HEK293 (cell line): ENCODE measurements at regions not wholly inside any gene's neighbourhood (a gene's known extent, or its start where the extent isn't known, plus 50 kb on each side); places are given as distances from the start of the nearest gene placed in this dataset.

ENCODE experiments used
- CTCF ChIP-seq: fragments of 450-650 bp; formaldehyde crosslinking; IDR thresholded peaks from 2 replicates; pipeline ENCODE4 v1.5.1; 2016; ENCODE audit warnings: missing biosample characterization, missing genetic modification characterization
- FEZF1 ChIP-seq: fragments of 450-650 bp; formaldehyde crosslinking; IDR thresholded peaks from 2 replicates; pipeline ENCODE4 v1.5.1; 2016; ENCODE audit warnings: missing biosample characterization, missing genetic modification characterization
- KLF10 ChIP-seq: fragments of 450-650 bp; IDR thresholded peaks from 2 replicates; pipeline ENCODE4 v1.5.1; 2018; ENCODE audit warnings: missing biosample characterization, mild to moderate bottlenecking, missing genetic modification characterization
- PATZ1 ChIP-seq: fragments of 450-650 bp; formaldehyde crosslinking; IDR thresholded peaks from 2 replicates; pipeline ENCODE4 v1.5.1; 2016; ENCODE audit warnings: missing biosample characterization, missing genetic modification characterization
- TRIM28 ChIP-seq: IDR thresholded peaks from 2 replicates; pipeline ENCODE4 v1.6.1; 2011; ENCODE audit warnings: low read length, control low read depth, borderline replicate concordance
- ZNF174 ChIP-seq: fragments of 450-650 bp; formaldehyde crosslinking; IDR thresholded peaks from 2 replicates; pipeline ENCODE4 v1.5.0; 2017; ENCODE audit warnings: missing biosample characterization, mild to moderate bottlenecking, missing genetic modification characterization
- ZNF280C ChIP-seq: fragments of 450-650 bp; formaldehyde crosslinking; IDR thresholded peaks from 2 replicates; pipeline ENCODE4 v1.5.1; 2016; ENCODE audit warnings: missing biosample characterization, missing genetic modification characterization
- ZNF350 ChIP-seq: fragments of 450-650 bp; formaldehyde crosslinking; IDR thresholded peaks from 2 replicates; pipeline ENCODE4 v1.5.0; 2017; ENCODE audit warnings: missing biosample characterization, mild to moderate bottlenecking, missing genetic modification characterization
- ZNF600 ChIP-seq: fragments of 450-650 bp; formaldehyde crosslinking; IDR thresholded peaks from 2 replicates; pipeline ENCODE4 v1.5.1; 2016; ENCODE audit warnings: missing biosample characterization, missing genetic modification characterization
- ZNF660 ChIP-seq: fragments of 450-650 bp; IDR thresholded peaks from 2 replicates; pipeline ENCODE4 v1.5.1; 2018; ENCODE audit warnings: missing biosample characterization, mild to moderate bottlenecking, missing genetic modification characterization
- ZNF707 ChIP-seq: fragments of 450-650 bp; formaldehyde crosslinking; IDR thresholded peaks from 2 replicates; pipeline ENCODE4 v1.5.1; 2016; ENCODE audit warnings: missing biosample characterization, missing genetic modification characterization
- ZNF843 ChIP-seq: fragments of 450-650 bp; formaldehyde crosslinking; IDR thresholded peaks from 2 replicates; pipeline ENCODE4 v1.5.1; 2016; ENCODE audit warnings: missing biosample characterization, missing genetic modification characterization
- ZSCAN16 ChIP-seq: fragments of 450-650 bp; formaldehyde crosslinking; IDR thresholded peaks from 2 replicates; pipeline ENCODE4 v1.5.1; 2016; ENCODE audit warnings: missing biosample characterization, missing genetic modification characterization
- ZSCAN30 ChIP-seq: fragments of 450-650 bp; IDR thresholded peaks from 2 replicates; pipeline ENCODE4 v1.5.1; 2018; ENCODE audit warnings: missing biosample characterization, mild to moderate bottlenecking, missing genetic modification characterization, moderate library complexity

GRCh38 chr3:6281662-6282061 lies 579.3 kb upstream of the GRM7 start:
- no peak for TF ChIP-seq ZSCAN16 (tag by site-specific recombination)
- no peak for TF ChIP-seq ZNF843
- TF ChIP-seq PATZ1 (tag by site-specific recombination) = no peak
- TF ChIP-seq KLF10 (tag by site-specific recombination) = no peak
- TF ChIP-seq CTCF (tag by site-specific recombination) = no peak
- no peak for TF ChIP-seq TRIM28
- TF ChIP-seq ZNF707 (tag by site-specific recombination) = no peak
- no peak for TF ChIP-seq FEZF1
- TF ChIP-seq ZNF280C (tag by site-specific recombination) = no peak
- no peak for TF ChIP-seq ZNF174
- no peak for TF ChIP-seq ZSCAN30 (tag by site-specific recombination)
- TF ChIP-seq ZNF350 = no peak
- no peak for TF ChIP-seq ZNF660 (tag by site-specific recombination)
- TF ChIP-seq ZNF600 (tag by site-specific recombination) = no peak
